IMR-90 (cell line): ENCODE measurements at regions not wholly inside any gene's neighbourhood (a gene's known extent, or its start where the extent isn't known, plus 50 kb on each side); places are given as distances from the start of the nearest gene placed in this dataset.

Experiments used
- ATAC-seq: fragments of 200-7000 bp; cut with Tn5 transposase; 2 replicates; pipeline ENCODE4 v1.9.1; 2020; ENCODE audit warnings: low read depth, mild to moderate bottlenecking, moderate library complexity
- BruUV-seq: library from RNA; stranded (reverse); fragments of 400-500 nt; replicated peaks from 2 replicates; lab custom pipeline; 2021; lab: Mats Ljungman, UMichigan
- CTCF ChIA-PET: fragments of 300-600 bp; formaldehyde crosslinking; extraction: SDS; loops from one replicate; lab custom pipeline; 2021; ENCODE audit warnings: antibody characterized with exemption; lab: Yijun Ruan, JAX
- POLR2A ChIA-PET: fragments of 300-600 bp; sonication (Branson Sonifier 250); formaldehyde crosslinking; loops from one replicate; lab custom pipeline; 2022; ENCODE audit warnings: antibody characterized with exemption; ENCODE audit not compliant: unreplicated experiment; lab: Charles Lee
- DNase-seq: peaks from one replicate; pipeline ENCODE4 v3.0.0; 2013
- H2AFZ ChIP-seq: replicated peaks from 2 replicates; pipeline ENCODE3; 2013; ENCODE audit warnings: low read length, mild to moderate bottlenecking; ENCODE audit not compliant: poor library complexity
- H2AK5ac ChIP-seq: 2 replicates; pipeline ENCODE4 v1.6.1; 2013; ENCODE audit warnings: low read depth, low read length, inconsistent platforms
- H2AK9ac ChIP-seq: replicated peaks from 2 replicates; pipeline ENCODE3; 2013; ENCODE audit warnings: mild to moderate bottlenecking, low read depth, low read length, moderate library complexity; ENCODE audit not compliant: poor library complexity
- H2BK120ac ChIP-seq: 2 replicates; pipeline ENCODE4 v1.6.1; 2013; ENCODE audit warnings: low read depth, low read length, inconsistent platforms
- H2BK15ac ChIP-seq: 3 replicates; pipeline ENCODE4 v1.6.1; 2013; ENCODE audit warnings: low read depth, low read length, inconsistent platforms
- H2BK20ac ChIP-seq: 2 replicates; pipeline ENCODE4 v1.6.1; 2013; ENCODE audit warnings: low read depth, mild to moderate bottlenecking, inconsistent platforms, low read length, moderate library complexity
- H2BK5ac ChIP-seq: 2 replicates; pipeline ENCODE4 v1.6.1; 2013; ENCODE audit warnings: mild to moderate bottlenecking, low read depth, low read length, inconsistent platforms; ENCODE audit not compliant: poor library complexity, severe bottlenecking
- H3K14ac ChIP-seq: replicated peaks from 2 replicates; pipeline ENCODE4 v1.6.1; 2013; ENCODE audit warnings: low read depth, low read length, inconsistent platforms
- H3K18ac ChIP-seq: 2 replicates; pipeline ENCODE4 v1.6.1; 2013; ENCODE audit warnings: low read depth, low read length, control low read depth
- H3K23ac ChIP-seq: 2 replicates; pipeline ENCODE4 v1.6.1; 2013; ENCODE audit warnings: low read depth, low read length, inconsistent platforms
- H3K27ac ChIP-seq: 2 replicates; pipeline ENCODE4 v1.5.1; 2013; ENCODE audit warnings: mild to moderate bottlenecking, control low read depth, low read length; ENCODE audit not compliant: insufficient read depth
- H3K27me3 ChIP-seq: 2 replicates; pipeline ENCODE4 v1.6.1; 2013; ENCODE audit warnings: low read length; ENCODE audit not compliant: control insufficient read depth, insufficient read depth
- H3K36me3 ChIP-seq: 2 replicates; pipeline ENCODE4 v1.6.1; 2013; ENCODE audit warnings: low read length, mixed read lengths; ENCODE audit not compliant: control insufficient read depth, insufficient read depth
- H3K4ac ChIP-seq: 2 replicates; pipeline ENCODE4 v1.6.1; 2013; ENCODE audit warnings: low read depth, low read length, inconsistent platforms
- H3K4me1 ChIP-seq: 2 replicates; pipeline ENCODE4 v1.6.1; 2013; ENCODE audit warnings: low read length, mixed read lengths; ENCODE audit not compliant: control insufficient read depth, insufficient read depth
- H3K4me2 ChIP-seq: 2 replicates; pipeline ENCODE4 v1.6.1; 2013; ENCODE audit warnings: low read depth, mild to moderate bottlenecking, control low read depth, low read length, moderate library complexity
- H3K4me3 ChIP-seq: 2 replicates; pipeline ENCODE4 v1.5.1; 2013; ENCODE audit warnings: low read depth, mild to moderate bottlenecking, control low read depth, low read length, moderate library complexity; ENCODE audit not compliant: insufficient read depth
- H3K56ac ChIP-seq: 2 replicates; pipeline ENCODE4 v1.6.1; 2013; ENCODE audit warnings: low read length, inconsistent platforms; ENCODE audit not compliant: insufficient read depth; ENCODE audit errors: extremely low read depth
- H3K79me1 ChIP-seq, 2 experiments: 2 replicates each; pipeline ENCODE4 v1.6.1; 2013; ENCODE audit warnings: low read length in 2 of 2, inconsistent platforms in 1 of 2, low read depth in 1 of 2
- H3K9ac ChIP-seq: 2 replicates; pipeline ENCODE4 v1.6.1; 2013; ENCODE audit warnings: low read depth, low read length, control low read depth
- H3K9me1 ChIP-seq: 2 replicates; pipeline ENCODE4 v1.6.1; 2013; ENCODE audit warnings: low read length, inconsistent platforms; ENCODE audit not compliant: insufficient read depth
- H3K9me3 ChIP-seq: 2 replicates; pipeline ENCODE4 v1.6.1; 2013; ENCODE audit warnings: low read length; ENCODE audit not compliant: control insufficient read depth, insufficient read depth
- H4K20me1 ChIP-seq: 2 replicates; pipeline ENCODE4 v1.6.1; 2013; ENCODE audit warnings: low read length, inconsistent platforms; ENCODE audit not compliant: insufficient read depth
- H4K5ac ChIP-seq: 2 replicates; pipeline ENCODE4 v1.6.1; 2013; ENCODE audit warnings: mild to moderate bottlenecking, low read depth, low read length, control low read depth
- H4K8ac ChIP-seq, 2 experiments: 2 replicates each; pipeline ENCODE4 v1.6.1; 2013; ENCODE audit warnings: low read depth in 2 of 2, low read length in 2 of 2, control low read depth in 1 of 2, inconsistent platforms in 1 of 2
- H4K91ac ChIP-seq: 2 replicates; pipeline ENCODE4 v1.6.1; 2013; ENCODE audit warnings: low read depth, low read length, inconsistent platforms; ENCODE audit not compliant: insufficient read depth
- BHLHE40 ChIP-seq: fragments of 150-350 bp; IDR thresholded peaks from 2 replicates; pipeline ENCODE4 v1.6.1; 2016; ENCODE audit warnings: mild to moderate bottlenecking, low read depth, low read length
- CEBPB ChIP-seq: IDR thresholded peaks from 2 replicates; pipeline ENCODE4 v1.6.1; 2012; ENCODE audit warnings: low read depth, low read length, improper control_type of control experiment
- CHD1 ChIP-seq: IDR thresholded peaks from 2 replicates; pipeline ENCODE4 v1.6.1; 2012; ENCODE audit warnings: low read depth, low read length, improper control_type of control experiment
- CTCF ChIP-seq: conservative IDR thresholded peaks from 2 replicates; pipeline ENCODE4 v1.5.1; 2012; ENCODE audit warnings: mild to moderate bottlenecking, low read depth, low read length, improper control_type of control experiment
- FOS ChIP-seq: fragments of 150-350 bp; IDR thresholded peaks from 2 replicates; pipeline ENCODE4 v1.6.1; 2016; ENCODE audit warnings: low read depth, low read length
- MAFK ChIP-seq: IDR thresholded peaks from 2 replicates; pipeline ENCODE4 v1.6.1; 2012; ENCODE audit warnings: low read depth, low read length, improper control_type of control experiment
- MAZ ChIP-seq: IDR thresholded peaks from 2 replicates; pipeline ENCODE4 v1.6.1; 2012; ENCODE audit warnings: low read depth, mild to moderate bottlenecking, low read length, improper control_type of control experiment, moderate library complexity, borderline replicate concordance
- MXI1 ChIP-seq: IDR thresholded peaks from 2 replicates; pipeline ENCODE4 v1.6.1; 2012; ENCODE audit warnings: low read depth, mild to moderate bottlenecking, low read length, moderate library complexity, borderline replicate concordance
- NFE2L2 ChIP-seq: fragments of 150-350 bp; IDR thresholded peaks from 2 replicates; pipeline ENCODE4 v1.6.1; 2016; ENCODE audit warnings: low read depth, mild to moderate bottlenecking, low read length
- POLR2A ChIP-seq: IDR thresholded peaks from 2 replicates; pipeline ENCODE4 v1.6.1; 2012; ENCODE audit warnings: mild to moderate bottlenecking, low read depth, low read length
- RAD21 ChIP-seq: IDR thresholded peaks from 2 replicates; pipeline ENCODE4 v1.6.1; 2012; ENCODE audit warnings: low read length, improper control_type of control experiment
- RCOR1 ChIP-seq: IDR thresholded peaks from 2 replicates; pipeline ENCODE4 v1.6.1; 2012; ENCODE audit warnings: mild to moderate bottlenecking, low read length, improper control_type of control experiment; ENCODE audit not compliant: insufficient replicate concordance
- RFX5 ChIP-seq: IDR thresholded peaks from 2 replicates; pipeline ENCODE4 v1.8.0; 2012; ENCODE audit warnings: low read depth, mild to moderate bottlenecking, low read length, moderate library complexity
- SMC3 ChIP-seq: fragments of 150-350 bp; IDR thresholded peaks from 2 replicates; pipeline ENCODE4 v1.6.1; 2016; ENCODE audit warnings: low read depth, mild to moderate bottlenecking, antibody characterized with exemption, low read length, moderate library complexity
- USF2 ChIP-seq: fragments of 150-350 bp; IDR thresholded peaks from 2 replicates; pipeline ENCODE4 v1.6.1; 2017; ENCODE audit warnings: mild to moderate bottlenecking, antibody characterized with exemption, low read length, low read depth
- WGBS, 2 experiments: methylation state at CpG; one replicate each; pipeline versions ENCODE4 v1.1.5 to v1.1.7; 2013; ENCODE audit warnings: missing lambda C conversion rate in 2 of 2; ENCODE audit not compliant: insufficient read length in 1 of 2; ENCODE audit errors: extremely low coverage in 2 of 2; 5-methylcytosine and 5-hydroxymethylcytosine counted together
- dilution Hi-C: fragments of 300-500 bp; cut with HindIII; formaldehyde crosslinking; loops from one replicate; pipeline ENCODE4 v1.14.3; 2018; ENCODE audit warnings: low sequenced_read_pairs; ENCODE audit not compliant: unreplicated experiment
- in situ Hi-C: fragments of 300-500 bp; cut with MboI; formaldehyde crosslinking; loops from 3 replicates; pipeline ENCODE4 v1.14.3; 2019; ENCODE audit warnings: low sequenced_read_pairs, inconsistent platforms, mixed read lengths
- intact Hi-C: fragments of 100-400 bp; cut with micrococcal nuclease; formaldehyde crosslinking; loops from 2 replicates; pipeline ENCODE4 v1.10.0; 2022
- TF ChIP-seq, protein P1 (sequence below): fragments of 150-350 bp; IDR thresholded peaks from 2 replicates; pipeline ENCODE4 v1.6.1; 2016; ENCODE audit warnings: low read depth, mild to moderate bottlenecking, low read length, moderate library complexity, borderline replicate concordance

DNA sequence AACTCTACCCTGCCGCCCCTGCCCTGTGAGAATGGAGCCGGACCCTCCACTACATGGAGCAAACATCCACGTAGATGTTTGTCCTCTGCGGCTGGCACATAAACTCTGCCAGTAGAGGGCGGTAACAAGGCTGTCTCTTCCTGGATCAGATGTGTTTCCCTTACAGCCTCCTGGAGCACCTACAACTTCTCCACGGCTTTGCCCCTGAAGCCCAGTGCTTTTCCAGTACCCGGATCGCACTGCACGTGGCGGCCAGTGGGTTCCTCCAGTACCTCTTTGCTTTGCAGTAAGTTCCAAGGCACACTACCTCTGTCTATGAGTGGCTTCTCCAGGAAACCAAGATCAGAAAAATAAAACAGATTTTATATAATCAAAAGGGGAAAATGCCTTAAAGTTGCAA, 651.3 kb downstream of the DCDC2C start:
- Histone ChIP-seq H3K23ac (no peak overlapping the region), H3K56ac (no peak overlapping the region), H3K9me3 (peaks cover 18% of the 10 kb centered on the region), H4K8ac (no peak overlapping the region), H3K27me3 (no peaks in the 10 kb centered on the region), H4K5ac (no peak overlapping the region), H3K4me1 (no peaks in the 10 kb centered on the region), H2BK20ac (no peak overlapping the region), H3K9me1 (no peaks in the 10 kb centered on the region), H3K14ac (no peak overlapping the region), H2BK120ac (no peak overlapping the region), H3K4me3 (no peak overlapping the region), H2AK5ac (no peak overlapping the region), H3K4ac (no peak overlapping the region), H2BK5ac (no peak overlapping the region), H3K9ac (no peak overlapping the region), H4K91ac (no peak overlapping the region), H2BK15ac (no peak overlapping the region), H3K36me3 (no peaks in the 10 kb centered on the region), H3K79me1 (no peaks in the 10 kb centered on the region), H3K18ac (no peak overlapping the region), H2AK9ac (no peak overlapping the region), H2AFZ (no peak overlapping the region), H3K27ac (no peak overlapping the region), H4K20me1 (no peaks in the 10 kb centered on the region), H3K4me2 (no peak overlapping the region)
- no TSS peak for BruUV-seq
- in situ Hi-C loops: no loop called here
- TF ChIP-seq USF2 (no peak), MAFK (no peak), MAZ (no peak), POLR2A (no peak), BHLHE40 (no peak), CEBPB (no peak), SMC3 (no peak), MXI1 (no peak), RFX5 (no peak), CTCF (no peak), FOS (no peak), NFE2L2 (no peak), RCOR1 (no peak), CHD1 (no peak), RAD21 (no peak)
- TF ChIP-seq, protein P1, sequence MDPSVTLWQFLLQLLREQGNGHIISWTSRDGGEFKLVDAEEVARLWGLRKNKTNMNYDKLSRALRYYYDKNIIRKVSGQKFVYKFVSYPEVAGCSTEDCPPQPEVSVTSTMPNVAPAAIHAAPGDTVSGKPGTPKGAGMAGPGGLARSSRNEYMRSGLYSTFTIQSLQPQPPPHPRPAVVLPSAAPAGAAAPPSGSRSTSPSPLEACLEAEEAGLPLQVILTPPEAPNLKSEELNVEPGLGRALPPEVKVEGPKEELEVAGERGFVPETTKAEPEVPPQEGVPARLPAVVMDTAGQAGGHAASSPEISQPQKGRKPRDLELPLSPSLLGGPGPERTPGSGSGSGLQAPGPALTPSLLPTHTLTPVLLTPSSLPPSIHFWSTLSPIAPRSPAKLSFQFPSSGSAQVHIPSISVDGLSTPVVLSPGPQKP: no peak
- dilution Hi-C loops: no loop called here
- CTCF ChIA-PET: no interaction called here
- ATAC-seq (no peak), DNase-seq (no peak)
- no CpG with 5 or more reads among the region's 10 CpGs for WGBS, 2 experiments
- POLR2A ChIA-PET: no interaction called here
- intact Hi-C loops: no loop called here
